DOHH2 (cell line): ENCODE measurements at regions not wholly inside any gene's neighbourhood (a gene's known extent, or its start where the extent isn't known, plus 50 kb on each side); places are given as distances from the start of the nearest gene placed in this dataset.

Source experiments
- CTCF ChIP-seq: fragments of 200-600 bp; sonication (generic); IDR thresholded peaks from one replicate; pipeline ENCODE4 v1.5.1; 2014; ENCODE audit warnings: antibody characterized with exemption, mild to moderate bottlenecking, low read depth, low read length; ENCODE audit not compliant: poor library complexity, severe bottlenecking
- EZH2phosphoT487 ChIP-seq: fragments of 200-600 bp; sonication (generic); IDR thresholded peaks from 2 replicates; pipeline ENCODE4 v1.6.1; 2017; ENCODE audit warnings: borderline replicate concordance, mild to moderate bottlenecking, antibody characterized with exemption, low read length, moderate library complexity, mixed read lengths

GRCh38 chr20:57913156-57913930, 203.5 kb upstream of the PMEPA1 start:
- TF ChIP-seq CTCF (no peak), EZH2phosphoT487 (no peak)
